Calu3 (cell line): ENCODE measurements at regions not wholly inside any gene's neighbourhood (a gene's known extent, or its start where the extent isn't known, plus 50 kb on each side); places are given as distances from the start of the nearest gene placed in this dataset.

Experiments
- BruUV-seq: library from RNA; stranded (reverse); fragments of 400-500 nt; replicated peaks from 2 replicates; lab custom pipeline; 2021; lab: Mats Ljungman, UMichigan
- CTCF ChIA-PET: fragments of 300-600 bp; sonication (Branson Sonifier 250); formaldehyde crosslinking; loops from one replicate; lab custom pipeline; 2022; ENCODE audit warnings: antibody characterized with exemption; lab: Charles Lee
- DNase-seq: peaks from one replicate; pipeline ENCODE4 v3.0.0; 2022
- H3K27ac Mint-ChIP-seq: one replicate; pipeline ENCODE4 v1.8.0; 2022; ENCODE audit warnings: mixed read lengths; ENCODE audit not compliant: unreplicated experiment
- H3K27me3 Mint-ChIP-seq: one replicate; pipeline ENCODE4 v1.8.0; 2022; ENCODE audit warnings: mixed read lengths; ENCODE audit not compliant: unreplicated experiment
- H3K36me3 Mint-ChIP-seq: one replicate; pipeline ENCODE4 v1.8.0; 2022; ENCODE audit warnings: mild to moderate bottlenecking, moderate library complexity, mixed read lengths; ENCODE audit not compliant: insufficient read depth, unreplicated experiment
- H3K4me1 Mint-ChIP-seq: one replicate; pipeline ENCODE4 v1.8.0; 2022; ENCODE audit warnings: mild to moderate bottlenecking, low read depth, mixed read lengths; ENCODE audit not compliant: unreplicated experiment
- H3K4me3 Mint-ChIP-seq: one replicate; pipeline ENCODE4 v1.8.0; 2022; ENCODE audit warnings: mild to moderate bottlenecking, low read depth, moderate library complexity, mixed read lengths; ENCODE audit not compliant: unreplicated experiment
- H3K9me3 Mint-ChIP-seq: one replicate; pipeline ENCODE4 v1.8.0; 2022; ENCODE audit warnings: low read depth, mixed read lengths; ENCODE audit not compliant: unreplicated experiment
- intact Hi-C: fragments of 100-400 bp; cut with micrococcal nuclease; formaldehyde crosslinking; loops from one replicate; pipeline ENCODE4 v1.10.0; 2022; ENCODE audit not compliant: unreplicated experiment
- TF ChIP-seq, protein P1 (sequence below): fragments of 200-600 bp; IDR thresholded peaks from one replicate; pipeline ENCODE4 v1.8.0; 2022; ENCODE audit warnings: antibody characterized with exemption; ENCODE audit not compliant: unreplicated experiment

GRCh38 chr3:159757341-159758060 is 231.1 kb upstream of the IL12A start:
- peaks cover 11% of the 10 kb centered on the region for H3K36me3 Mint-ChIP-seq
- no peak for DNase-seq
- H3K27me3 Mint-ChIP-seq: no peaks in the 10 kb centered on the region
- peaks cover 20% of the 10 kb centered on the region for H3K4me1 Mint-ChIP-seq
- TF ChIP-seq, protein P1, sequence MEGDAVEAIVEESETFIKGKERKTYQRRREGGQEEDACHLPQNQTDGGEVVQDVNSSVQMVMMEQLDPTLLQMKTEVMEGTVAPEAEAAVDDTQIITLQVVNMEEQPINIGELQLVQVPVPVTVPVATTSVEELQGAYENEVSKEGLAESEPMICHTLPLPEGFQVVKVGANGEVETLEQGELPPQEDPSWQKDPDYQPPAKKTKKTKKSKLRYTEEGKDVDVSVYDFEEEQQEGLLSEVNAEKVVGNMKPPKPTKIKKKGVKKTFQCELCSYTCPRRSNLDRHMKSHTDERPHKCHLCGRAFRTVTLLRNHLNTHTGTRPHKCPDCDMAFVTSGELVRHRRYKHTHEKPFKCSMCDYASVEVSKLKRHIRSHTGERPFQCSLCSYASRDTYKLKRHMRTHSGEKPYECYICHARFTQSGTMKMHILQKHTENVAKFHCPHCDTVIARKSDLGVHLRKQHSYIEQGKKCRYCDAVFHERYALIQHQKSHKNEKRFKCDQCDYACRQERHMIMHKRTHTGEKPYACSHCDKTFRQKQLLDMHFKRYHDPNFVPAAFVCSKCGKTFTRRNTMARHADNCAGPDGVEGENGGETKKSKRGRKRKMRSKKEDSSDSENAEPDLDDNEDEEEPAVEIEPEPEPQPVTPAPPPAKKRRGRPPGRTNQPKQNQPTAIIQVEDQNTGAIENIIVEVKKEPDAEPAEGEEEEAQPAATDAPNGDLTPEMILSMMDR: no peak
- no peak overlapping the region for H3K27ac Mint-ChIP-seq
- no peak overlapping the region for H3K4me3 Mint-ChIP-seq
- CTCF ChIA-PET: interaction anchor here (0.7 kb wide), 1 partner anchor 926 kb away, joined by 3 read pairs; no protein-coding TSS in a partner anchor
- peaks cover 4% of the 10 kb centered on the region for H3K9me3 Mint-ChIP-seq
- no TSS peak for BruUV-seq
- intact Hi-C loops: no loop called here

DNA sequence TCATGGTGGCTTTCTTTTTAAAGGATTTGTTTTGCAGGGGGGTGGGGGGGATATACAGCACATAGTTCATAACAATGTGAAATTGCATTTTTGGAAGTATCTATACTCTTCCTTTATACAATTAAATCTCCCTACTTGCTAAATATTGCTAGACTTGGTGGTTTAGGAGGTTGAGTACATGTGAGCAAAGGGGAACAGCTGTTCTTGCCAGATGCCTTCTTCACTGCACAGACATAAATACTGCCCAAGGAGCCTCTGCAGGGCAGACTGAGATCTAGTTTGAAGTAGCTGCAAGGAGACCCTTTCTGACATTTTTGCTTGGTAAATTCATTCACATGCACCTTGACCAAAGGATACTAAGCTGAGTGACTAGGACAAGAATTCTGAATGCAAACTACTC is 228.6 kb upstream of the IL12A start:
- peaks cover 37% of the 10 kb centered on the region for H3K36me3 Mint-ChIP-seq
- peaks cover 28% of the 10 kb centered on the region for H3K4me1 Mint-ChIP-seq
- CTCF ChIA-PET: no interaction called here
- H3K27ac Mint-ChIP-seq: no peak overlapping the region
- no peak for DNase-seq
- no TSS peak for BruUV-seq
- peaks cover 4% of the 10 kb centered on the region for H3K9me3 Mint-ChIP-seq
- no peak overlapping the region for H3K4me3 Mint-ChIP-seq
- no peaks in the 10 kb centered on the region for H3K27me3 Mint-ChIP-seq
- intact Hi-C loops: loop anchor here (5.0 kb wide), 2 partner anchors 88 to 123 kb away; no protein-coding TSS in a partner anchor
- TF ChIP-seq, protein P1: no peak

GRCh38 chr3:159761369-159761768 is 227.3 kb upstream of the IL12A start:
- no peak for DNase-seq
- TF ChIP-seq, protein P1: no peak
- Mint-ChIP-seq H3K27me3 (no peaks in the 10 kb centered on the region), H3K36me3 (peaks cover 50% of the 10 kb centered on the region), H3K4me3 (no peak overlapping the region), H3K9me3 (peaks cover 4% of the 10 kb centered on the region), H3K27ac (peak overlapping the region; percentile 85), H3K4me1 (peaks cover 38% of the 10 kb centered on the region)
- BruUV-seq: no TSS peak
- intact Hi-C loops: loop anchor here (5.0 kb wide), 2 partner anchors 89 to 124 kb away; no protein-coding TSS in a partner anchor
- CTCF ChIA-PET: interaction anchor here (1.2 kb wide), 1 partner anchor 44 kb away, joined by 5 read pairs; no protein-coding TSS in a partner anchor

- CTCF ChIA-PET: interaction anchor here (0.6 to 1.2 kb wide), 2 partner anchors 43 to 1765 kb away, joined by 5 to 8 read pairs; no protein-coding TSS in a partner anchor
- Mint-ChIP-seq H3K4me3 (peak overlapping the region; percentile 92), H3K27ac (peak overlapping the region; percentile 85), H3K27me3 (no peaks in the 10 kb centered on the region), H3K36me3 (peaks cover 56% of the 10 kb centered on the region), H3K4me1 (peaks cover 45% of the 10 kb centered on the region), H3K9me3 (no peaks in the 10 kb centered on the region)
- intact Hi-C loops: loop anchor here (5.0 kb wide), 2 partner anchors 90 to 125 kb away; no protein-coding TSS in a partner anchor
- BruUV-seq: no TSS peak
- TF ChIP-seq, protein P1: no peak
- peak; percentile 47 for DNase-seq
Measured at GRCh38 chr3:159761848-159762635, 226.6 kb upstream of the IL12A start.
